Cardiac muscle cell (in vitro differentiated cells and primary cell): ENCODE measurements at regions not wholly inside any gene's neighbourhood (a gene's known extent, or its start where the extent isn't known, plus 50 kb on each side); places are given as distances from the start of the nearest gene placed in this dataset.

Experiments
- DNase-seq, 2 donors: peaks; one replicate each; pipeline versions ENCODE4 v3.0.0 to v3.0.0-alpha.2; 2010 to 2017; ENCODE audit warnings: low read depth in 1 of 2, low spot score in 1 of 2
- H3K27ac ChIP-seq: fragments of 200-600 bp; sonication (generic); 2 replicates; pipeline ENCODE4 v1.5.1; 2016
- H3K27me3 ChIP-seq: fragments of 200-600 bp; sonication (generic); 2 replicates; pipeline ENCODE4 v1.6.0; 2016; ENCODE audit warnings: control low read depth
- H3K36me3 ChIP-seq: fragments of 200-600 bp; sonication (generic); 2 replicates; pipeline ENCODE4 v1.5.1; 2016; ENCODE audit warnings: control low read depth
- H3K4me1 ChIP-seq: fragments of 200-600 bp; sonication (generic); 2 replicates; pipeline ENCODE4 v1.8.1; 2017; ENCODE audit warnings: low read depth, mild to moderate bottlenecking, mixed run types
- H3K4me3 ChIP-seq: fragments of 200-600 bp; sonication (generic); 2 replicates; pipeline ENCODE4 v1.5.1; 2016; ENCODE audit warnings: mild to moderate bottlenecking
- H3K9me3 ChIP-seq: fragments of 200-600 bp; sonication (generic); 2 replicates; pipeline ENCODE4 v1.5.1; 2017; ENCODE audit warnings: low read depth, mild to moderate bottlenecking, control low read depth
- TF ChIP-seq, protein P1 (sequence below): IDR thresholded peaks from 2 replicates; pipeline ENCODE4 v1.5.1; 2012; ENCODE audit warnings: low read depth, mild to moderate bottlenecking, low read length

DNA sequence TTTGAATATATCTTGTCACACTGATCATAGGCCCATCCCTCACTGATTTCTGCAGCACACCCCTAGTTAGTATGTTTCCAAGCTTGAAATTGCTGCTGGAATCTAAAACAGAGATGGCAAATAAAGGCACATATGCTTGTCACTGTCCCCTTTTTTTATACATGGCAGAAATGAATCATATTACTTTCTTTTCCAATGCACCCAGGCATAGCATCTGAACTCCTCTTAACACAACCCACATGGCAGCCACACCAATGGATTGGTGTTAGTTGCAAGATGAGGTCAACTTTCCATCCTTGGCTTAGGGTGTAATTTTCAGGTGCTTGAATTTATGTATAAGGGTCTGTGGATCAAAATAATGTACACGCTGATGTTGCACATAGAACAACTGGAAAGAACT is 473.8 kb upstream of the ZNF608 start:
- DNase-seq: no peak
- Histone ChIP-seq H3K4me1 (peaks cover 6% of the 10 kb centered on the region), H3K4me3 (no peak overlapping the region), H3K27ac (no peak overlapping the region), H3K9me3 (no peaks in the 10 kb centered on the region), H3K36me3 (no peaks in the 10 kb centered on the region), H3K27me3 (no peaks in the 10 kb centered on the region)
- TF ChIP-seq, protein P1, sequence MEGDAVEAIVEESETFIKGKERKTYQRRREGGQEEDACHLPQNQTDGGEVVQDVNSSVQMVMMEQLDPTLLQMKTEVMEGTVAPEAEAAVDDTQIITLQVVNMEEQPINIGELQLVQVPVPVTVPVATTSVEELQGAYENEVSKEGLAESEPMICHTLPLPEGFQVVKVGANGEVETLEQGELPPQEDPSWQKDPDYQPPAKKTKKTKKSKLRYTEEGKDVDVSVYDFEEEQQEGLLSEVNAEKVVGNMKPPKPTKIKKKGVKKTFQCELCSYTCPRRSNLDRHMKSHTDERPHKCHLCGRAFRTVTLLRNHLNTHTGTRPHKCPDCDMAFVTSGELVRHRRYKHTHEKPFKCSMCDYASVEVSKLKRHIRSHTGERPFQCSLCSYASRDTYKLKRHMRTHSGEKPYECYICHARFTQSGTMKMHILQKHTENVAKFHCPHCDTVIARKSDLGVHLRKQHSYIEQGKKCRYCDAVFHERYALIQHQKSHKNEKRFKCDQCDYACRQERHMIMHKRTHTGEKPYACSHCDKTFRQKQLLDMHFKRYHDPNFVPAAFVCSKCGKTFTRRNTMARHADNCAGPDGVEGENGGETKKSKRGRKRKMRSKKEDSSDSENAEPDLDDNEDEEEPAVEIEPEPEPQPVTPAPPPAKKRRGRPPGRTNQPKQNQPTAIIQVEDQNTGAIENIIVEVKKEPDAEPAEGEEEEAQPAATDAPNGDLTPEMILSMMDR: no peak

DNA sequence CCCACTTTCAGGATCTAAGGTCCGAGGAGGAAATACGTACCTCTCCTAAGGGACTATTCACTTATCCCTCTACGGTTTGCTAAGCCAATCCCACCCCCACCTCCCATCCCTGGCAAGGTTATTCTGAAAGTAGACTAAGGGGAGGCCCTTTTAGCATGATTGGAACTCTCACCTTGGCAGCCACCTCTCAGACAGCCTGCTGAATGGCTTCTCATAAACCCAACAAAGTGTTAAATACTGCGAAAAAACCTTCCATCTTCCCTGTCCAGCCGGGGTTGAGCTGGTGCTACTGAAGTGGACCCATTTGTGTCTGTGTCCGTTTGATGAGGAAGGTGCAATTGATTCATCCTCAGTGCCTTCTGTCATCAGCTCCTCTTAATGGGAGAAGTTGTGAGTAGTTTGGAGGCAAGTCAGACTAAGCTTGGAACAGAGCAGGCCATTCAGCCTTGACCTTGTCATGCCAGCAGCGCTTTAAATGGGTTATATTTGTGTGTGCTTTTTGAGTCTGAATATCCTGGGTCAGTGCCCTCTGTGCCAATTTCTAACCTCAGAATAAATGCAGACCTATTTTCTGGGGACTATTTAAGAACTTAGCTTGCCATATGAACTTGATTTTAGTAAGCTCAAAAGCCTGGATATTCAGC is 476.3 kb upstream of the ZNF608 start:
- DNase-seq: no peak
- Histone ChIP-seq H3K27ac (peak overlapping the region; percentile 60), H3K9me3 (no peaks in the 10 kb centered on the region), H3K4me1 (peaks cover 8% of the 10 kb centered on the region), H3K36me3 (no peaks in the 10 kb centered on the region), H3K27me3 (no peaks in the 10 kb centered on the region), H3K4me3 (no peak overlapping the region)
- TF ChIP-seq, protein P1: no peak

DNA sequence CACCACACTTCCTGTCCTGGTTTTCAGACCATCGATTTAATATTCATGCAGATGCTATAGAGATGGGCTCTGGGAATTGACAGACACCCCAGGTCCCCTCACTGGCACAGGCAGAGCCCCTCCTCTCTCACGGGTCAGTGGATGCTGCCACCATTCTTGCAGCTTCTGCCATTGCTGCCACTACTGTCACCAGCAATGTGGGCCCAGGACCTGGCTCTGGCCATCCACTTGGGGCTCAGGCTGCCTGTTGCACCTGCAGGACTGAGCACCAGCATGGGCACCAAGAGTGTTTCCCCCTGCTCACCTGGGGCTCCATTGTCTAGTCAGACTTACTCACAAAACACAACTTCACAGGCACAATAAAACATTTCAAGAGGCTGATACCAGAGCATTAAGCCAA is 479.0 kb upstream of the ZNF608 start:
- no peaks in the 10 kb centered on the region for H3K36me3 ChIP-seq
- TF ChIP-seq, protein P1: no peak
- no peaks in the 10 kb centered on the region for H3K9me3 ChIP-seq
- no peak for DNase-seq
- H3K27ac ChIP-seq: no peak overlapping the region
- no peak overlapping the region for H3K4me3 ChIP-seq
- no peaks in the 10 kb centered on the region for H3K27me3 ChIP-seq
- H3K4me1 ChIP-seq: peaks cover 22% of the 10 kb centered on the region

DNA sequence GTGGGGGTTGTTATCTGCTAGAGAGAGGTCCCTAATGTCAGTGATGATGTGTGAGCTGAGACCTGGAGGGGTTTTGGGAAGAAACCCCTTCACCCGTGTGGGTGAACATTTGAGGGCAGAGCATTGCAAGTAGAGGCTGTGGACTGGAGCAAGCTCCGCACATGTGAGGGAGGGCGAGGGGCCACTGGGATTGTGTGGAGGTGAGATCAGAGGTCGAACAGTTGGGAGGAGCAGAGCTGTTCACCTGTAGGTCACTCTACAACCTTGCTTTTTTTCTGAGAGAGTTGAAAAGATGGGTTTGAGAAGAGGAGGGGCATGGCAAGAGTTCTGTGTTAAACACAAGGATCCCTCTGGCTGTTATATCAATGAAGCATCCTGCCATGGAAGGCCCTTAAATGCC is 480.4 kb upstream of the ZNF608 start:
- H3K27me3 ChIP-seq: no peaks in the 10 kb centered on the region
- DNase-seq: no peak
- peaks cover 22% of the 10 kb centered on the region for H3K4me1 ChIP-seq
- H3K4me3 ChIP-seq: no peak overlapping the region
- no peaks in the 10 kb centered on the region for H3K9me3 ChIP-seq
- H3K36me3 ChIP-seq: no peaks in the 10 kb centered on the region
- TF ChIP-seq, protein P1: no peak
- no peak overlapping the region for H3K27ac ChIP-seq

DNA sequence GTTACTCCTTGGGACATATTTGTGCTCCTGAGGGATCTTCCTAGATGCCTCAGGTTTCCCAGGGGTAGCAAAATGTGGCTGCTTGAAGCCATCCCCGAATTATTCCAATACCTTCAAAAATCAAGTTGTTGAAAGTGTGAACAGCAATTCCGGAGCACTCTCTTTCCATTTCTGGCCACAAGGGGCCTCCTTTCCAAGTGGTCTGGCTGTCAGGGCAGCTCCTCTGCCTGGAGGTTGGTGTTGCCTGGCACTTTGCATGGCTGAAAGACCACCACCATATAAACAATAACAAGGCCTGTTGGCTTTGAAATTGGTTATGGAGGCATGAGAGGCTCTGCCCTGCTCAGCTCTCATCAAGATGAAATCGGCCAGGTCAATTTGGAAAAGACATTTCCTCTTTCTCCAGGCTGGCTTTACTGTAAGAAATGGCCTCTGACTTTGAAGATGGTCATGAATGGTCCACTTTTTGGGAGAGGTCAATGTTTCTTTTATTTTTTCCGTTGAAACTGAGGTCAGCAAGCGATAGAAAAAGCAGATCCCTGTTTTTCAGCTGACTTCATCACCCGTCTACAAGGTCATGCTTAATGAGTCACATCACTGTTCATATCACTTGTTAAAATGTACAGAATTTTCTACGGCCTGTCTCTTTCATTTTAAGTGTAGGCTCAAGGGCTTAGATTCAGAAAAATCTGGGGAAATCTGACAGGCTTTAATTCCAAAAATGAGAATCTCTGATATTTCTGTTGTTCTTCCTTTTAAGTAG is 481.1 kb upstream of the ZNF608 start:
- peak; percentile 27 to 48 for DNase-seq
- Histone ChIP-seq H3K4me3 (no peak overlapping the region), H3K27ac (no peak overlapping the region)

More for the DNA sequence above, 481.1 kb upstream of the ZNF608 start:
- Histone ChIP-seq H3K36me3 (no peaks in the 10 kb centered on the region), H3K4me1 (peaks cover 22% of the 10 kb centered on the region), H3K9me3 (no peaks in the 10 kb centered on the region), H3K27me3 (no peaks in the 10 kb centered on the region)
- TF ChIP-seq, protein P1: peak; percentile 73
